ENCODE measurements at regions not wholly inside any gene's neighbourhood (a gene's known extent, or its start where the extent isn't known, plus 50 kb on each side); places are given as distances from the start of the nearest gene placed in this dataset.

DNA sequence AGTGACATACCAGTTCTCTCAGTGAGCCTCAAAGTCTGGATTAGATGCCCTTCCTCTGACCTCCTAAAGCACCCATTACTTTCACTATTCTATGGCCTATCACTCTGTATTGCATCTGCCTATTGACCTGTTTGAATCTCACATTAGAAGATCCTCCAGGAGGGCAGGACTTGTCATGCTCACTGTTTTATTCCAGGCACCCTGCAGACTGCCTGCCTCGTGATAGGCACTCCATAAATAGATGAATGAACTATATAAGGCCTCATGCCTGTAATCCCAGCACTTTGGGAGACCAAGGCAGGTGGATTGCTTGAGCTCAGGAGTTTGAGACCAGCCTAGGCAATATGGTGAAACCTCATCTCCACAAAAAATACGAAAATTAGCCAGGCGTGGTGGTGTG is 160.1 kb upstream of the CADM1 start:
- no peak overlapping the region for H3K27ac ChIP-seq
- ChIA-PET CTCF (no interaction called here), POLR2A (ENCODE audit: low non-redundant PET) (no interaction called here)
- TF ChIP-seq CTCF (conservative IDR thresholded peaks at IDR 0.05; ENCODE audit: low read depth): no peak
- no peak for DNase-seq (ENCODE audit: low spot score)

DNA sequence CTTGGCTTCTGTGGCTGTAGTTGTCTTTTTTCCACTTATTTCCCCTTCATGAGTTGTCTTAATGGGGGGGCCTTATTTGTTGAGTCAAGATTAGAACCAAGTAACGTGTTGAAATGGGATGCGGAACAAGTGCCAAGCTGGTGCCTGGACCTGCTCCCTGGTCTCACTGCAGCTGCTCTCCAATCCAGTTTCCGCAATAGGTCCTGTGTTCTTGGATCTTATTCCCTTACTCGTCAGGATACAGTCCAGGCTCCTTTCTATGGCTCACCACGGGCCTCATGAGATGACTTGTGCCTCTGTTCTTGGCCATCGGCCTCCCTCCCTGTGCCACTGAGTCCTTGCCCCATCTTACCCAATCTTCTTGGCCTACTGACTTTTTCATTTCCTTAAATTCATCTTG is 159.6 kb upstream of the CADM1 start:
- no peak for DNase-seq (ENCODE audit: low spot score)
- TF ChIP-seq CTCF (conservative IDR thresholded peaks at IDR 0.05; ENCODE audit: low read depth): no peak
- ChIA-PET POLR2A (ENCODE audit: low non-redundant PET) (no interaction called here), CTCF (no interaction called here)
- no peak overlapping the region for H3K27ac ChIP-seq

- DNase-seq (ENCODE audit: low spot score): no peak
- TF ChIP-seq CTCF (conservative IDR thresholded peaks at IDR 0.05; ENCODE audit: low read depth): no peak
- CTCF ChIA-PET: no interaction called here
- H3K27ac ChIP-seq: no peak overlapping the region
- POLR2A ChIA-PET (ENCODE audit: low non-redundant PET): interaction anchor here (0.7 kb wide), 1 partner anchor 135 kb away, joined by 3 read pairs; no protein-coding TSS in a partner anchor
Observed at GRCh38 chr11:115660030-115660805, 156.0 kb upstream of the CADM1 start.

DNA sequence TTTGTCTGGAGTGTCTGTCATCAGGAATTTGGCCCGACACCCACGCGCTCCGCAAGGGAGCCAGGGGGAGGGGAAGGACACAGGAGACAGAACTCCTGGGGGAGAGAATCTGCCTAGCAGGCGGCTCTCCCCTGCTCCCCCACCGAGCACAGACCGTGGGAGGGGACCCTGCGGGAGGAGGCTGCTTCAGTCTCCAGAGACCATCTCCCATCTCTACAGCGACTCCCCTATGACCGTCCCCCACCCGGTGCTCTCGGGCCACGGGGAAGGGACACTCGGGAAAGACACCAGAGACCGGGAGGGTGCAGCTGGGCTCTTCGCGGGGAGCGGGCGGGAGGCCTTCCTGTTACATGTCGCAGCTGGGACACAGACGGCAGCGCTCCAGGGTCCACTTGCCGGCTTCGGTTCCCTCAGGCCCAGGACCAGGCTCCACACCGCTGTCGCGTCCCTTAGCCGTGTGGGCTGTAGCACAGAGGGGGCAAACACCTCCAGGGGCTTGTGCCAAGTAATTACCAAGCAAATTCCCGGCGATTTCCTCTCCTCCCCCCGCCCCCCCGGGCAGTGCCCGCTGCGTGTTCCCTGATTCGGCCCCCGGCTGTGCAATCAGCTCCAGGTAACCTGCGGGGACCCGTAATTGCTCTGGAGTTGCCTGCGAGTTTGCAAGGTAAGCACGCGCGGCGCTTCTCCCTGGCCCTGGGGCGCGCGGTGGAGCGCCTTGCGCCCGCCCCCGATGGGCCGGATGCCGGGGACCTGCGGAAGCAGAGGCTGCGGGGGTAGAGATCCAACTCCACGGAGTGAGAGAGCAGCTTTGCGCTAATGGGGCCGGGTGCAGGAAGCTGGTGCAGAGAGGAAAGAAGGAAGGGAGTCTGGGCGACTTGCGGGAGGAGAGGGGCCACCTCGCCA is 155.1 kb upstream of the CADM1 start:
- CTCF ChIA-PET: interaction anchor here (0.6 kb wide), 1 partner anchor 938 kb away, joined by 4 read pairs; no protein-coding TSS in a partner anchor
- no peak overlapping the region for H3K27ac ChIP-seq
- POLR2A ChIA-PET (ENCODE audit: low non-redundant PET): interaction anchor here (0.7 kb wide), 1 partner anchor 136 kb away, joined by 3 read pairs; no protein-coding TSS in a partner anchor
- DNase-seq (ENCODE audit: low spot score): no peak
- TF ChIP-seq CTCF (conservative IDR thresholded peaks at IDR 0.05; ENCODE audit: low read depth): no peak

DNA sequence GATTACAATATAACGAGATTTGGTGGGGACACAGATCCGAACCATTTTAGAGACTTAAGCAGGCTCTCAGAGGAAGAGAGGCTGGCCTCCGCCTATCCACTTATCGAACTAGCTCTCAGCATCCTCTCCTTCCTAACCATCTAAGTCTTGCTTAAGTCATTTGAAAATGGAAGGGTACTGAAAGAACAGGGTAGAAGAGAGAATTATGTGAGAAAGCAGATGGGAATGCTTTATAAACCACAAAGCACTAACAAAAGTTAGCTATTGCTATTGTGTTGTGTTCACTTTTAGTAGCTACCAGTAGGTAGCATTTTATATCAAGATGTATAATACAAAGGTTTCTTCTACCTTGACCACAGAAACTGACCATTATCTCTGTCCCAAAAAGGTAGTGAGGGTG is 153.4 kb upstream of the CADM1 start:
- CTCF ChIA-PET: interaction anchor here (0.5 to 0.7 kb wide), 2 partner anchors 246 to 524 kb away, joined by 3 read pairs; no protein-coding TSS in a partner anchor
- no peak for TF ChIP-seq CTCF (conservative IDR thresholded peaks at IDR 0.05; ENCODE audit: low read depth)
- no peak overlapping the region for H3K27ac ChIP-seq
- DNase-seq (ENCODE audit: low spot score): no peak
- POLR2A ChIA-PET (ENCODE audit: low non-redundant PET): no interaction called here

DNA sequence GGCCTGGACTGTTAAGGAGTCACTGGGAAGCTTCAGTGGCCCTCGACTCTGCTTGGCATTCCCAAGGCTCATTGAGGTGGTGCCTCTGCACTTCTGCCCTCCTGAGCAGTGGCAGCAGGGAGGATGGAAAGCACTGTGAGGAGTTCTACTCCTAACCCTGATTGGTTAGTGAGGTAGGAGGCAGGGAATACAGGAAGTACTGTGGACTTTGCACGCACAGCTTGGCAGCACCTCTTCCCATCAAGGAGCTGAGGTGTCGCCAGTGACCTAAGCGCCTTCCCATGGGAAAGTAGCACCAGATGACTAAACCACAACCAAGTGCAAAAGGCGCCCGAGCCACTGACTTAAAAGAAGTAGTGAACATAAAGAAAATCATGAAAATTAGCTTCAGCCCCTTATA is 152.5 kb upstream of the CADM1 start:
- no peak for TF ChIP-seq CTCF (conservative IDR thresholded peaks at IDR 0.05; ENCODE audit: low read depth)
- ChIA-PET POLR2A (ENCODE audit: low non-redundant PET) (no interaction called here), CTCF (no interaction called here)
- no peak overlapping the region for H3K27ac ChIP-seq
- no peak for DNase-seq (ENCODE audit: low spot score)
